OCI-LY7 (cell line): ENCODE measurements at regions not wholly inside any gene's neighbourhood (a gene's known extent, or its start where the extent isn't known, plus 50 kb on each side); places are given as distances from the start of the nearest gene placed in this dataset.

Source experiments
- BruUV-seq: library from RNA; stranded (reverse); fragments of 400-500 nt; replicated peaks from 2 replicates; lab custom pipeline; 2021; lab: Mats Ljungman, UMichigan
- CTCF ChIA-PET: fragments of 300-600 bp; sonication (Branson Sonifier 250); formaldehyde crosslinking; loops from one replicate; lab custom pipeline; 2022; ENCODE audit warnings: antibody characterized with exemption; ENCODE audit not compliant: unreplicated experiment; lab: Charles Lee
- POLR2A ChIA-PET: fragments of 300-600 bp; sonication (Branson Sonifier 250); formaldehyde crosslinking; loops from one replicate; lab custom pipeline; 2022; ENCODE audit warnings: antibody characterized with exemption; lab: Charles Lee
- DNase-seq: peaks from one replicate; pipeline ENCODE4 v3.0.0-alpha.2; 2015; ENCODE audit warnings: low spot score
- H2AFZ ChIP-seq: fragments of 200-600 bp; sonication (generic), shearing (Covaris generic); 2 replicates; pipeline ENCODE4 v1.6.1; 2014; ENCODE audit warnings: mild to moderate bottlenecking, antibody characterized with exemption, low read length, moderate library complexity
- H3K27ac ChIP-seq: fragments of 200-600 bp; sonication (generic); 2 replicates; pipeline ENCODE4 v1.5.1; 2014; ENCODE audit warnings: mixed run types, low read depth, mild to moderate bottlenecking, moderate library complexity, low read length, inconsistent platforms; ENCODE audit not compliant: poor library complexity, severe bottlenecking
- H3K36me3 ChIP-seq: fragments of 200-600 bp; sonication (generic); 2 replicates; pipeline ENCODE4 v1.6.1; 2014; ENCODE audit warnings: mild to moderate bottlenecking, antibody characterized with exemption, low read length, moderate library complexity, mixed read lengths; ENCODE audit not compliant: insufficient read depth
- H3K4me1 ChIP-seq: fragments of 200-600 bp; sonication (generic); 2 replicates; pipeline ENCODE4 v1.5.1; 2014; ENCODE audit warnings: mild to moderate bottlenecking, low read length; ENCODE audit not compliant: insufficient read depth, poor library complexity, severe bottlenecking
- H3K4me2 ChIP-seq: fragments of 200-600 bp; sonication (generic); 2 replicates; pipeline ENCODE4 v1.6.1; 2014; ENCODE audit warnings: mild to moderate bottlenecking, low read length
- H3K4me3 ChIP-seq: fragments of 200-600 bp; sonication (generic); 2 replicates; pipeline ENCODE4 v1.5.1; 2014; ENCODE audit warnings: mild to moderate bottlenecking, low read depth, low read length; ENCODE audit not compliant: poor library complexity, severe bottlenecking
- H3K79me2 ChIP-seq: fragments of 200-600 bp; sonication (generic); 2 replicates; pipeline ENCODE4 v1.6.1; 2016; ENCODE audit warnings: low read depth, mild to moderate bottlenecking, low read length, moderate library complexity, mixed read lengths; ENCODE audit not compliant: insufficient read depth
- H3K9me2 ChIP-seq: fragments of 200-600 bp; sonication (generic); 2 replicates; pipeline ENCODE4 v1.6.1; 2016; ENCODE audit warnings: mild to moderate bottlenecking, low read length, mixed read lengths; ENCODE audit not compliant: insufficient read depth
- H3K9me3 ChIP-seq: fragments of 200-600 bp; sonication (generic); 2 replicates; pipeline ENCODE4 v1.6.1; 2014; ENCODE audit warnings: mild to moderate bottlenecking, mixed run types, low read length, mixed read lengths
- H4K20me1 ChIP-seq: fragments of 200-600 bp; sonication (generic); 2 replicates; pipeline ENCODE4 v1.6.1; 2014; ENCODE audit warnings: mild to moderate bottlenecking, antibody characterized with exemption, low read length, moderate library complexity, mixed read lengths; ENCODE audit not compliant: insufficient read depth
- CTCF ChIP-seq: fragments of 200-600 bp; sonication (generic); conservative IDR thresholded peaks from 2 replicates; pipeline ENCODE4 v1.5.1; 2014; ENCODE audit warnings: mild to moderate bottlenecking, antibody characterized with exemption, low read length, moderate library complexity, mixed read lengths
- EZH2phosphoT487 ChIP-seq: fragments of 200-600 bp; sonication (generic); IDR thresholded peaks from 2 replicates; pipeline ENCODE4 v1.6.1; 2018; ENCODE audit warnings: low read depth, borderline replicate concordance, mild to moderate bottlenecking, mixed run types, antibody characterized with exemption, low read length, moderate library complexity, mixed read lengths
- intact Hi-C: fragments of 100-400 bp; cut with micrococcal nuclease; formaldehyde crosslinking; loops from one replicate; pipeline ENCODE4 v1.10.0; 2022; ENCODE audit not compliant: unreplicated experiment

DNA sequence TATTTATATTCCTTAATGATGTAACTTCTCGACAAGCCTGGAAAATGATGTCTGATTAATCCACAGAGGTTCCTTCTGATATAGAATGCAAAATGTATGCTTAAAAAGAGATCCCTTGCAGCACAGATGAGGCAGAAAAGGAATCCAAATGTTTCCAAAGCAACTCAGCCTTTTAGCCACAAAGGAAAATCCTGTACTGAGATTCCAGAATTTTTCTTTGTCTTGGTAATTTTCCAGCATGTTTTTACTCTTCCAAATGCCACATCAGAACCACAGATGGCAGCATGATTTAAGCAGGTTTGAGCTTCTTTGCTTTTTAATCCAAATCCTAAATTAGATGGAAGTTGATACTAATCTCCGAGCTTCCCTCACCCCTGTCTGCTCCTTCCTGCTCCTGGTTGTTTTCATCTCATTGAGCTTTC lies 176.4 kb upstream of the PALMD start:
- no TSS peak for BruUV-seq
- Histone ChIP-seq H3K9me2 (no peaks in the 10 kb centered on the region), H3K27ac (no peak overlapping the region), H4K20me1 (no peaks in the 10 kb centered on the region), H2AFZ (no peak overlapping the region), H3K4me3 (no peak overlapping the region), H3K36me3 (no peaks in the 10 kb centered on the region), H3K4me1 (no peaks in the 10 kb centered on the region), H3K4me2 (no peak overlapping the region), H3K79me2 (no peaks in the 10 kb centered on the region), H3K9me3 (no peaks in the 10 kb centered on the region)
- DNase-seq: no peak
- ChIA-PET CTCF (no interaction called here), POLR2A (interaction anchor here (1.4 kb wide), 1 partner anchor 11 kb away, joined by 4 read pairs; no protein-coding TSS in a partner anchor)
- intact Hi-C loops: no loop called here
- TF ChIP-seq CTCF (no peak), EZH2phosphoT487 (no peak)

GRCh38 chr1:99472893-99473292 lies 173.0 kb upstream of the PALMD start:
- Histone ChIP-seq H3K27ac (no peak overlapping the region), H2AFZ (no peak overlapping the region), H3K9me2 (no peaks in the 10 kb centered on the region), H4K20me1 (no peaks in the 10 kb centered on the region), H3K4me2 (no peak overlapping the region), H3K4me3 (no peak overlapping the region), H3K79me2 (no peaks in the 10 kb centered on the region), H3K4me1 (no peaks in the 10 kb centered on the region), H3K36me3 (no peaks in the 10 kb centered on the region), H3K9me3 (no peaks in the 10 kb centered on the region)
- BruUV-seq: no TSS peak
- intact Hi-C loops: no loop called here
- POLR2A ChIA-PET: interaction anchor here (0.9 kb wide), 1 partner anchor 30 kb away, joined by 3 read pairs; no protein-coding TSS in a partner anchor
- no peak for DNase-seq
- TF ChIP-seq EZH2phosphoT487: no peak
- no peak for TF ChIP-seq CTCF
- CTCF ChIA-PET: interaction anchor here (0.8 kb wide), 1 partner anchor 9 kb away, joined by 3 read pairs; no protein-coding TSS in a partner anchor

DNA sequence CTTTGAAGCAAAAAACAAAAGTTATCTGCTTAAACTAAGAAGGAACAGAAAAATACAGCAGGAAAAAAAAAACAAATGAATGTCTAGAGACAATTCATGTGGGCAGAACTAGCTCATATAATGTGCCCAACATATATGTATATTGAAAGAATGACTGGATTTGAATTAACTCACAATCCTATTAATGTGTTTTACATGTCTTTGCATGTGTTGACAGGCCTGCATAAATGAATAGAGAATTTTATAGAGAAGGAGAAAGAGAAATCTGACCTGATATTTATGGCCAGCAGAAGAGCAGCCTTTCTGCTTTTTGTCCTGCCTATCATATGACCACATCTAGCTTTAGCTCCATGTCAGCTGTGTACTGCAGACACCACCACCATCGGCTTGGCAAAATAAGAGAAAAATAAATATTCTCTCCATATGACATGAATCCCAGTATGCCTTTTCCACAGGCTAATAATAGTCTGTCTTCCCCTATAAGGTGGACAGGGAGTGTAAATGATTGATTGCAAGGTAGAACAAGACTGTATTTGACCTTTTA lies 171.5 kb upstream of the PALMD start:
- no peaks in the 10 kb centered on the region for H3K9me3 ChIP-seq
- no peaks in the 10 kb centered on the region for H3K36me3 ChIP-seq
- POLR2A ChIA-PET: no interaction called here
- H3K79me2 ChIP-seq: no peaks in the 10 kb centered on the region
- no peak overlapping the region for H3K4me3 ChIP-seq
- TF ChIP-seq EZH2phosphoT487: no peak
- TF ChIP-seq CTCF: no peak
- no peak for DNase-seq
- CTCF ChIA-PET: no interaction called here
- intact Hi-C loops: no loop called here
- no peak overlapping the region for H3K4me2 ChIP-seq
- H4K20me1 ChIP-seq: no peaks in the 10 kb centered on the region
- H3K4me1 ChIP-seq: no peaks in the 10 kb centered on the region
- BruUV-seq: no TSS peak
- H3K9me2 ChIP-seq: no peaks in the 10 kb centered on the region
- H2AFZ ChIP-seq: no peak overlapping the region
- H3K27ac ChIP-seq: no peak overlapping the region
